ENCODE measurements at regions not wholly inside any gene's neighbourhood (a gene's known extent, or its start where the extent isn't known, plus 50 kb on each side); places are given as distances from the start of the nearest gene placed in this dataset.
"Not testable (repeated sequence)": the region's sequence is repeated elsewhere in the genome, so short reads cannot be mapped to it uniquely, and the experiment has no call there.

DNA sequence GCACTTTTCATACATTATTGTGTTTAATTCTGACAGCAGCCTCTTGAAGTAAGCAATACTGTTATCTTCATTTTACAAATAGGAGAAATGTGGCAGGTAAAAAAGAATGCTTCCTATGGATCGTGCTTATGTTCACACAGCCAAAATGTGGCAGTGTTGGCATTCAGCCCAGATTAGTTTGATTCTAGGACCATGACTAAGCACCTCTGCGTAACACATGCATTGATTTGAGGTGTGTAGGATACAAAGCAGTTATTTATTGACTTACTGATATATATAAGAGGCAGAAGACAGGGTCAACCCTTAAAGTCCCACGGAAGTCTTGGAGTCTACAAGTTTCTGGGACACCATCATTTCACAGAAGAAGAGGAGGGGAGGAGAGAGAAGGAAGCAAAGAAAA, 1144.4 kb upstream of the GOT2 start:
- no peaks in the 10 kb centered on the region for H3K27me3 Mint-ChIP-seq (ENCODE audit: low read depth)
- intact Hi-C loops (cut with micrococcal nuclease), result no loop called here
- no peak overlapping the region for H3K27ac Mint-ChIP-seq
- no peak overlapping the region for H3K4me3 Mint-ChIP-seq (ENCODE audit: low read depth)
- no peaks in the 10 kb centered on the region for H3K36me3 Mint-ChIP-seq (ENCODE audit: low read depth)
- no peaks in the 10 kb centered on the region for H3K4me1 Mint-ChIP-seq (ENCODE audit: low read depth)
- DNase-seq (ENCODE audit: low spot score), result no peak
- H3K9me3 Mint-ChIP-seq, result peaks cover 42% of the 10 kb centered on the region

DNA sequence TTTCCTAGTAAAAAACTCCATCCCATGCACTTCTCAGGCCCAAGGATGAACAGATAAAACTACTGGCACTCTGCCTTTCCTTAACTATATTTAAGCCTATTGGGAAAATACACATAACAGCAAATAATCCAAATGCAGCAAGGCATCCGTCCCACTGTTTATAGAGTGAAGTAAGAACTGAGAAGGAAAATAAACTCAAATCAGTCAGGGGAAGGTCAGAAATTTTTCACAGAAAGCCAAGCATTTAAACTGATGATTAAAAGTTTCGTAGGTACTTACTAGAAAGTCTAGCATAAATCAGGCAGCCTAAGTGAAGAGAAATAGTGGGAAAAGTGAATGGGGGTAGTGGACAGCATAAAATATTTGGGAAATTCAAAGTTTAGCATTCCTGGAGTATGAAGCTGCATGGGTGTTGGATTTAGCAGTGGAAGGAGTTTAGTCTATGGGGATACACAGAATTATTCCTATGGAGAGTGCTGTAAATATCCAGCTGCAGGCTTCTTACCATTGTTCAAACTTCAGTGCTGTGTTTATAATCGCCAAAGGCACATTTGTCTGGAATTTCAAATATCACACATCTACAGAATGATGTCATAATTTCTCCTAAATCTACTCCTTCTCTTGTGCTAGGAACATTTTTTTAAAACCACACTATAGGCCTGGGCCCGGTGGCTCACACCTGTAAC, 1131.0 kb upstream of the GOT2 start:
- no peak for DNase-seq (ENCODE audit: low spot score)
- Mint-ChIP-seq H3K27ac (no peak overlapping the region), H3K36me3 (ENCODE audit: low read depth) (no peaks in the 10 kb centered on the region)

DNA sequence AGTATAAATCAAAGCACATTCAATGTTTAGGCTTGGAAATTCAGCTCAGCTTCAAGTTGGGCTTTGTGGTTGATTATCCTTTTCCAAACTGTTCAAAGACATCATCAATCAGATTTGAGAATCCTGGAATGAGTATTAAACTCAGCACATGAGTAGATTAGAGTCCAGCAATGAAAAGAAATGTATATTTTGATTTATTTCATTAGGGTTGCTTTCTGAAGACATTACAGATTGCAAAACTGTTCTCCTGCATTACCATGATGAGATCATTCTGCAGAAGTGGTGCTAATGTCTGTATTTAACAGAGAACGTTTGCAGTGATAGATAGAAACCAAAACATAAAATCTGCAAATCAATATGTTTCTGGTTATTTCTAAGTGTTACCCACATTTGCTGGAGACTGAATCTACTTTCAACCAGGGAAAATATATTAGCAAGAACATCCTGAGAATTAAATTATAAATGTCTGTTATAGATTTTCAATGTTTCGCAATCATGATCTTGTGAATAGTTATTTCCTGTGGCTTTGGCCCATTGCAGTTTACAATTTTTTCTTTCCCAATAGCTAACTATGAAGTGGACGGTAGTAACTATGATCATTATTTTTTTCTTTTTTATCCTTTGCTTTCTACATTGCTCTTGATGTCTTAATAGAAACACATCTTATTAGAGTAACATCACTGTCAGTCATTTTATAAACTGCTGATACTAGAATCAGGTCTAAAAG, 1125.7 kb upstream of the GOT2 start:
- H3K4me3 Mint-ChIP-seq (ENCODE audit: low read depth), result no peak overlapping the region
- DNase-seq (ENCODE audit: low spot score), result no peak
- H3K27me3 Mint-ChIP-seq (ENCODE audit: low read depth), result no peaks in the 10 kb centered on the region
- no peaks in the 10 kb centered on the region for H3K36me3 Mint-ChIP-seq (ENCODE audit: low read depth)
- peaks cover 8% of the 10 kb centered on the region for H3K9me3 Mint-ChIP-seq
- intact Hi-C loops (cut with micrococcal nuclease), result no loop called here
- no peak overlapping the region for H3K27ac Mint-ChIP-seq
- no peaks in the 10 kb centered on the region for H3K4me1 Mint-ChIP-seq (ENCODE audit: low read depth)

More for the DNA sequence above, 1131.0 kb upstream of the GOT2 start:
- intact Hi-C loops (cut with micrococcal nuclease), result no loop called here
- Mint-ChIP-seq H3K4me1 (ENCODE audit: low read depth) (no peaks in the 10 kb centered on the region), H3K9me3 (peaks cover 32% of the 10 kb centered on the region), H3K27me3 (ENCODE audit: low read depth) (no peaks in the 10 kb centered on the region), H3K4me3 (ENCODE audit: low read depth) (no peak overlapping the region)

DNA sequence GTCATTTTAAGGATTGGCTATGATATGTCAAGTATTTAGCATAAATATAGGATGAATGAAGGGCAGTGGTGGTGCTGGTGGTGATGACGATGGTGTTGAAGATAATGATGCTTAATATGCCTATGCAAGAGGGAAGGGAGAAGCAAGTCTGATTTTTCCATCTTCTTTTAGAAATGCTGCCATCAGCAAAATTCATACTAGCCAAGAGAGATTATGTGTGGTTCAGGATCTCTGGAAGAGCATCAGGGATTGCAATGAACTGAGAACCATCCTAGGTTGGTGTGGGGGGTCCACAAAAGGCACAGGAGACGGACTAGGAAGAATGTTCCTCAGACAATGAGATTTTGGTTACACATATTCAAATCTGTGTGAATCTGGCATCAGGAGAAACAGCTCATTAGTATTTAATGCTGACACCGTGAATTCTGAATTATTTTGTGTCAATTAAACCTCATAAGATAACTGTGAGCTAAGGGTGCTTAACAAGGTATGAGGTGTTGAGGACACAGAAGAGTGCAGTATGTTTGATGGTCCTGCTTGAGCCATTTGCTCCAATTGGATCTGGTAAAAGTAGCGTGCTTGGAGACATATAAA, 1120.8 kb upstream of the GOT2 start:
- Mint-ChIP-seq H3K9me3 (peaks cover 12% of the 10 kb centered on the region), H3K4me3 (ENCODE audit: low read depth) (no peak overlapping the region), H3K27ac (no peak overlapping the region), H3K27me3 (ENCODE audit: low read depth) (no peaks in the 10 kb centered on the region), H3K4me1 (ENCODE audit: low read depth) (no peaks in the 10 kb centered on the region), H3K36me3 (ENCODE audit: low read depth) (no peaks in the 10 kb centered on the region)
- intact Hi-C loops (cut with micrococcal nuclease), result no loop called here
- no peak for DNase-seq (ENCODE audit: low spot score)

DNA sequence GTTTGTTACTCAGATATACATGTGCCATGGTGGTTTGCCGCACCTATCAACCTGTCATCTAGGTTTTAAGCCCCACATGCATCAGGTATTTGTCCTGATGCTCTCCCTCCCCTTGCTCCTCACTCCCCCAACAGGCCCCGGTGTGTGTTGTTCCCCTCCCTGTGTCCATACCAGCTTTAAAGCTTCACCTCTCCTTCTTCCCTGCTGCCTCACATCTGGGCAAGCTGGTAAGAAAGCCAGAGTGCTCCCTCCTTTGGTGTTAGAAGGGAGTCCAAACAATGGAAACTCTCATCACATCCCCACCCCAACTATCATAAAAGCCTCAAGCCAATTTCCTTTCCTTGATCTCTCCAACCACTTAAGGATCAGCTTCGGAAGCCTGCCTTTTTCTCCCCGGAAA, 1115.6 kb upstream of the GOT2 start:
- Mint-ChIP-seq H3K27ac (no peak overlapping the region), H3K9me3 (peaks cover 17% of the 10 kb centered on the region), H3K36me3 (ENCODE audit: low read depth) (no peaks in the 10 kb centered on the region), H3K27me3 (ENCODE audit: low read depth) (no peaks in the 10 kb centered on the region), H3K4me1 (ENCODE audit: low read depth) (no peaks in the 10 kb centered on the region), H3K4me3 (ENCODE audit: low read depth) (no peak overlapping the region)
- DNase-seq (ENCODE audit: low spot score), result no peak
- intact Hi-C loops (cut with micrococcal nuclease), result no loop called here

DNA sequence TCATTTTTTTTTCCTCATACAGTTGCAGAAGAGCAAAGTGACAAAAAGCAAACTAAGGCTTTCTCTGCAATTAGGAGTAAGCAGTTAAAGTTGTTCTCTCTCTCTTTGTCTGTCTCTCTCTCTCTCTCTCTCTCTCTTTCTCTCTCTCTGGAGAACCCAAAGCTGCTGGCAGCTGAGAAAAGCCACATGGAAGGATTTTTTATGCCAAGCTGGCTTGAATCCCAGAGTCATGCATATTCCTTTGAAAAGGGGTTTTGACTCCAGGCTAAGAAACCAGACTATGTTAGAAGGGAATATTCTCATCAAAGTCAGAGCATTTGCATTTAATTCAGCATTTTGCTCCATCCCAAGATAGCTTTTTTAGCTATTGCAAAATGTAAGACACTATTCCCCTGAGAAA, 1114.2 kb upstream of the GOT2 start:
- Mint-ChIP-seq H3K4me1 (ENCODE audit: low read depth) (no peaks in the 10 kb centered on the region), H3K4me3 (ENCODE audit: low read depth) (no peak overlapping the region), H3K27me3 (ENCODE audit: low read depth) (no peaks in the 10 kb centered on the region), H3K9me3 (peaks cover 24% of the 10 kb centered on the region), H3K36me3 (ENCODE audit: low read depth) (no peaks in the 10 kb centered on the region), H3K27ac (no peak overlapping the region)
- intact Hi-C loops (cut with micrococcal nuclease), result no loop called here
- DNase-seq (ENCODE audit: low spot score), result no peak

DNA sequence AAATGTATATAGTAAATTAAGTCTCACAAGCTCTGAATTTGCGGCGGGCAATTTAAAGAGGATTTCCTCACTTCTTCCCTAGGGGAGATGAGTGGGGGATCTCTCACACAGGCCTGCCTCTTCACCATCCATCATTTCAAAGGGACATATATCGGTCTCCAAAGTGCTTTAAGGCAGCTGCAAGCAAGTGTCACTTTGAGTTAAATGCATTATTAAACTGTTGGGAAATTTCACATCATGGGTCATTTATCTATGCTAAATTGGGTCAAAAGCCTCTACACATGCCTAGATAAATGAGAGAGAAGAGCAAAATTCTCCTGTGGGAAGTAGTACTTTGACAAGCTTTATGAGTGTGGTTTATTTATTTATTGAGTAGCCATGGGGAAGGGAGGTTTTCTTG, 1106.1 kb upstream of the GOT2 start:
- H3K36me3 Mint-ChIP-seq (ENCODE audit: low read depth), result no peaks in the 10 kb centered on the region
- H3K27me3 Mint-ChIP-seq (ENCODE audit: low read depth), result no peaks in the 10 kb centered on the region
- H3K9me3 Mint-ChIP-seq, result peaks cover 38% of the 10 kb centered on the region
- no peak overlapping the region for H3K4me3 Mint-ChIP-seq (ENCODE audit: low read depth)
- no peaks in the 10 kb centered on the region for H3K4me1 Mint-ChIP-seq (ENCODE audit: low read depth)
- intact Hi-C loops (cut with micrococcal nuclease), result no loop called here
- DNase-seq (ENCODE audit: low spot score), result no peak
- no peak overlapping the region for H3K27ac Mint-ChIP-seq

DNA sequence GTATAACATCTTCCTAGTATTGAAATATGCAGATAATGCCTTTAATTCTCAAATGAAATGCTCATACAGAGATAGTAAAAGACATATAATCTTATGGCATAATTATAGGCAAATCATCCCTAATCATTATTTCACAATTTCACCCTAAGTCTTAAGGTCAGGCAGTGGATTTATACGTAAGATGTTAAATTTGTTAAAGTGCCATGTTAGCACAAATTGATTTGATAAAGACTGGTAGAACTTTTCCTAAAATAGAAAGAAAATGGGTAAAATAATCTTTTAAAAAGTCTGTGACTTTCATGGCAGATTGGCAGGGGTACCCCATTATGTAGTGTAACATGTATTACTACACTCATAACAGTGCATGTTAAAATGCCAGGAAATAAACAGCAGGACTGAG, 1092.7 kb upstream of the GOT2 start:
- intact Hi-C loops (cut with micrococcal nuclease), result no loop called here
- H3K27ac Mint-ChIP-seq, result no peak overlapping the region

DNA sequence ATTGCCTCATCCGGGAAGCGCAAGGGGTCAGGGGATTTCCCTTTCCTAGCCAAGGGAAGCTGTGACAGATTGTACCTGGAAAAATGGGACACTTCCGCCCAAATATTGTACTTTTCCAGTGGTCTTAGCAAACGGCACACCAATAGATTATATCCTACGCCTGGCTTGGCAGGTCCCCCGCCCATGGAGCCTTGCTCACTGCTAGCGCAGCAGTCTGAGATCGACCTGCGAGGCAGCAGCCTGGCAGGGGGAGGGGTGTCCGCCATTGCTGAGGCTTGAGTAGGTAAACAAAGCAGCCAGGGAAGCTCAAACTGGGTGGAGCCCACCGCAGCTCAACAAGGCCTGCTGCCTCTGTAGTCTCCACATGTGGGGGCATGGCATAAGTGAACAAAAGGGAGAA, 1075.4 kb upstream of the GOT2 start:
- H3K9me3 Mint-ChIP-seq, result peaks cover 59% of the 10 kb centered on the region
- H3K27ac Mint-ChIP-seq; H3K27me3 Mint-ChIP-seq (ENCODE audit: low read depth); H3K36me3 Mint-ChIP-seq (ENCODE audit: low read depth); H3K4me1 Mint-ChIP-seq (ENCODE audit: low read depth); H3K4me3 Mint-ChIP-seq (ENCODE audit: low read depth); intact Hi-C loops (cut with micrococcal nuclease); DNase-seq (ENCODE audit: low spot score): not testable (repeated sequence)

More for the DNA sequence above, 1092.7 kb upstream of the GOT2 start:
- Mint-ChIP-seq H3K4me3 (ENCODE audit: low read depth) (no peak overlapping the region), H3K4me1 (ENCODE audit: low read depth) (no peaks in the 10 kb centered on the region), H3K27me3 (ENCODE audit: low read depth) (no peaks in the 10 kb centered on the region), H3K36me3 (ENCODE audit: low read depth) (no peaks in the 10 kb centered on the region), H3K9me3 (peaks cover 18% of the 10 kb centered on the region)
- DNase-seq (ENCODE audit: low spot score), result no peak

DNA sequence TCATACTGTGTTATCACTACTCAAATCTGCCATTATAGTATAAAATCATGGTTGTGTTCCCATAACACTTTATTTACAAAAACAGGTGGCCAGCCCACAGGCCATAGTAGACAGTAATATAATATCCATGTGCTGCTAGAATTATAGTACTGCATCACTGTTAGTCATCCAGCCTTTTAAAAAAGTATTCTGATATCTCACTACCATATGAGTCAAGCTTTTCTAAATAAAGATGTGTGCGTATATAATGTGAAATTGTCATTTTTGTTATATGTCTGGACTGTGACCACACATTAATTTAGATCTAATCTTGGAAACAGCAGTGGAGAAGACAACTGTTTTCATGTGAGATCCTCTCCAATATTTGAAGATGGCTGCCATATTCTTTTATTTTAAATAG, 1049.1 kb upstream of the GOT2 start:
- no peak for DNase-seq (ENCODE audit: low spot score)
- Mint-ChIP-seq H3K4me3 (ENCODE audit: low read depth) (no peak overlapping the region), H3K27ac (no peak overlapping the region), H3K36me3 (ENCODE audit: low read depth) (no peaks in the 10 kb centered on the region), H3K9me3 (peaks cover 39% of the 10 kb centered on the region), H3K27me3 (ENCODE audit: low read depth) (no peaks in the 10 kb centered on the region), H3K4me1 (ENCODE audit: low read depth) (no peaks in the 10 kb centered on the region)
- intact Hi-C loops (cut with micrococcal nuclease), result no loop called here

DNA sequence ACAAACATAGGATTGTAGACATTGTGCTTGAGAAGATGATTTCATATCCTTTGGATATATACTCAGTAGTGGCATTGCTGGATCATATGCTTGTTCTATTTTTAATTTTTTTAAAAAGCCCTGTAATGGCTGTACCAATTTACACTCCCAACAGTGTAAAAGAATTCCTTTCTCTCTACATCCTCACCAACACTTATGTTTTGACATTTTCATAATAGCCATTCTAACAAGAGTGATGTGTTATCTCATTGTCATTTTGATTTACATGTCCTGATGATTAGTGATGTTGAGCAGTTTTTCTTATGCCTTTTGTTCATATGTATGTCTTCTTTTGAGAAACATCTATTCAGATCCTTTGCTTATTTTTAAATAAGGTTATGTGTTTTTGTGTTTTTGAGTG, 1039.2 kb upstream of the GOT2 start:
- no peak for DNase-seq (ENCODE audit: low spot score)
- H3K4me3 Mint-ChIP-seq (ENCODE audit: low read depth), result no peak overlapping the region
- H3K27ac Mint-ChIP-seq, result no peak overlapping the region
- H3K27me3 Mint-ChIP-seq (ENCODE audit: low read depth), result no peaks in the 10 kb centered on the region
- peaks cover 13% of the 10 kb centered on the region for H3K9me3 Mint-ChIP-seq
- no peaks in the 10 kb centered on the region for H3K4me1 Mint-ChIP-seq (ENCODE audit: low read depth)
- intact Hi-C loops (cut with micrococcal nuclease), result no loop called here
- no peaks in the 10 kb centered on the region for H3K36me3 Mint-ChIP-seq (ENCODE audit: low read depth)

DNA sequence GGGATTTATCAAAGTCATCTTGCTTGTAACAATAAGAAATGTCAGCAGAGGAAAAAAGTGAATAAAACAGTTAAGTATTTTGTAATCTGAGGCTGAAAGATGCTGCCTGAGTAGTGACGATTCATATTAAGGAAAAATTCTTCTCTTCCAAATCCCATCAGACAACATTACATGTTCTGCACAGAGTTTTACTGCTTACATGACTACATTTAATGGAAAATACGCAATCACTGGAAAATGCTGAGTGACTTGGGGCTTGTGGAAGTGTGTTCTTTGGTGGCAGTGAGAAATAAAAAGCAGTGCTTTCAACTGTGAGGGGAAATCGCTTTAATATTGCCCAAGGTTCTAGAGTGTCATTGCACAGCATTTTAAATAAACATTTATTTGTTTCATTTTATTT, 1025.2 kb upstream of the GOT2 start:
- no peak overlapping the region for H3K27ac Mint-ChIP-seq
- intact Hi-C loops (cut with micrococcal nuclease), result no loop called here
- no peak overlapping the region for H3K4me3 Mint-ChIP-seq (ENCODE audit: low read depth)
- H3K9me3 Mint-ChIP-seq, result peaks cover 44% of the 10 kb centered on the region
- H3K4me1 Mint-ChIP-seq (ENCODE audit: low read depth), result no peaks in the 10 kb centered on the region
- no peaks in the 10 kb centered on the region for H3K27me3 Mint-ChIP-seq (ENCODE audit: low read depth)
- no peak for DNase-seq (ENCODE audit: low spot score)
- H3K36me3 Mint-ChIP-seq (ENCODE audit: low read depth), result no peaks in the 10 kb centered on the region

DNA sequence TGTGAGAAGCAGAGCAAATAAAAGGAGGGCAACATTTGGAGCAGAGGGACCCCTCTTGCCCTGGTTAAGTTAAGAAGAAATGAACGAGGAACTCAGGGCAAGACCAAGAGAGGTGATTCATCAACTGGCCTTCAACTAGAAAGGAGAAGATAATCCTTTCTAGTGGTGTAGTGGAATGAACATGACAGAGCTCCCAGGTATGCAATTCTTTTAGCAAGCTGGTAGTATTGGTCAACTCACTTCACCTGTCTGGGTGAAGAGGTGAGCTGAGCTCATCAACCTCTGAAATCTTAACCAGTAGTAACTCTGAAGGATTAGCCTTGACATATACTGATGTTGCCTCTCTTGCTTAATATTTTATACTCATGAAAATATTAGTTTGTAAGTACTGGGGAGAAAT, 1024.7 kb upstream of the GOT2 start:
- H3K4me3 Mint-ChIP-seq (ENCODE audit: low read depth), result no peak overlapping the region
- no peaks in the 10 kb centered on the region for H3K27me3 Mint-ChIP-seq (ENCODE audit: low read depth)
- DNase-seq (ENCODE audit: low spot score), result no peak
- H3K4me1 Mint-ChIP-seq (ENCODE audit: low read depth), result no peaks in the 10 kb centered on the region
- intact Hi-C loops (cut with micrococcal nuclease), result no loop called here
- H3K36me3 Mint-ChIP-seq (ENCODE audit: low read depth), result no peaks in the 10 kb centered on the region
- H3K27ac Mint-ChIP-seq, result no peak overlapping the region
- H3K9me3 Mint-ChIP-seq, result peaks cover 44% of the 10 kb centered on the region
